ENCODE measurements at regions not wholly inside any gene's neighbourhood (a gene's known extent, or its start where the extent isn't known, plus 50 kb on each side); places are given as distances from the start of the nearest gene placed in this dataset.

GRCh38 chr3:166110102-166110501 is 272.9 kb upstream of the BCHE start:
- Mint-ChIP-seq H3K4me1 (no peaks in the 10 kb centered on the region), H3K9me3 (peaks cover 0 to 7% (median 2%) of the 10 kb centered on the region in 7 donors), H3K27ac (no peak overlapping the region), H3K4me3 (no peak overlapping the region), H3K36me3 (no peaks in the 10 kb centered on the region), H3K27me3 (ENCODE audit: low read depth in 3 of 3) (peaks cover 0 to 2% (median 0%) of the 10 kb centered on the region in 3 donors)
- Histone ChIP-seq H3K4me3 (replicated peaks in 1 of 3; ENCODE audit: low read depth in 2 of 3, low read length in 3 of 3) (no peak overlapping the region), H4K20me1 (ENCODE audit: insufficient read depth, low read length) (no peaks in the 10 kb centered on the region), H3K27ac (ENCODE audit: low read depth in 1 of 2, low read length in 2 of 2) (no peak overlapping the region), H3K79me2 (ENCODE audit: insufficient read depth, low read length) (no peaks in the 10 kb centered on the region), H3K36me3 (replicated peaks in 1 of 2; ENCODE audit: control insufficient read depth in 1 of 2, insufficient read depth in 2 of 2, low read length in 2 of 2) (no peaks in the 10 kb centered on the region), H3K4me2 (replicated peaks; ENCODE audit: extremely low read depth, low read length, poor library complexity, severe bottlenecking) (no peak overlapping the region), H2AFZ (ENCODE audit: insufficient read depth, low read depth, low read length, poor library complexity, severe bottlenecking) (no peak overlapping the region), H3K27me3 (ENCODE audit: control insufficient read depth in 2 of 2, insufficient read depth in 2 of 2, low read length in 2 of 2) (no peaks in the 10 kb centered on the region), H3K9ac (ENCODE audit: insufficient read depth, low read length, poor library complexity, severe bottlenecking) (no peak overlapping the region), H3K9me3 (replicated peaks in 1 of 2; ENCODE audit: control insufficient read depth in 1 of 2, insufficient read depth in 1 of 2, low read length in 2 of 2) (peaks cover 4 to 8% of the 10 kb centered on the region in 2 donors), H3K4me1 (ENCODE audit: control insufficient read depth in 1 of 2, insufficient read depth in 2 of 2, low read length in 2 of 2) (no peaks in the 10 kb centered on the region)
- intact Hi-C loops (cut with micrococcal nuclease) = no loop called here
- no peak for DNase-seq
- WGBS (ENCODE audit: insufficient coverage) = no CpG with 5 or more reads among the region's 3 CpGs
- TF ChIP-seq CTCF (IDR thresholded peaks at IDR 0.05) = no peak

GRCh38 chr3:166104938-166105337 is 267.7 kb upstream of the BCHE start:
- DNase-seq = no peak
- Histone ChIP-seq H3K27me3 (ENCODE audit: control insufficient read depth in 2 of 2, insufficient read depth in 2 of 2, low read length in 2 of 2) (no peaks in the 10 kb centered on the region), H2AFZ (ENCODE audit: insufficient read depth, low read depth, low read length, poor library complexity, severe bottlenecking) (no peak overlapping the region), H3K9me3 (replicated peaks in 1 of 2; ENCODE audit: control insufficient read depth in 1 of 2, insufficient read depth in 1 of 2, low read length in 2 of 2) (peaks cover 4 to 5% of the 10 kb centered on the region in 2 donors), H4K20me1 (ENCODE audit: insufficient read depth, low read length) (no peaks in the 10 kb centered on the region), H3K36me3 (replicated peaks in 1 of 2; ENCODE audit: control insufficient read depth in 1 of 2, insufficient read depth in 2 of 2, low read length in 2 of 2) (no peaks in the 10 kb centered on the region), H3K4me3 (replicated peaks in 1 of 3; ENCODE audit: low read depth in 2 of 3, low read length in 3 of 3) (no peak overlapping the region), H3K79me2 (ENCODE audit: insufficient read depth, low read length) (no peaks in the 10 kb centered on the region), H3K4me2 (replicated peaks; ENCODE audit: extremely low read depth, low read length, poor library complexity, severe bottlenecking) (no peak overlapping the region), H3K4me1 (ENCODE audit: control insufficient read depth in 1 of 2, insufficient read depth in 2 of 2, low read length in 2 of 2) (no peaks in the 10 kb centered on the region), H3K9ac (ENCODE audit: insufficient read depth, low read length, poor library complexity, severe bottlenecking) (no peak overlapping the region), H3K27ac (ENCODE audit: low read depth in 1 of 2, low read length in 2 of 2) (no peak overlapping the region)
- Mint-ChIP-seq H3K27me3 (ENCODE audit: low read depth in 3 of 3) (no peaks in the 10 kb centered on the region), H3K4me1 (no peaks in the 10 kb centered on the region), H3K4me3 (no peak overlapping the region), H3K27ac (no peak overlapping the region), H3K9me3 (peaks cover 0 to 3% (median 0%) of the 10 kb centered on the region in 7 donors), H3K36me3 (no peaks in the 10 kb centered on the region)
- TF ChIP-seq CTCF (IDR thresholded peaks at IDR 0.05) = no peak
- intact Hi-C loops (cut with micrococcal nuclease) = no loop called here

All from CD14-positive monocyte (primary cell).